ENCODE measurements at regions not wholly inside any gene's neighbourhood (a gene's known extent, or its start where the extent isn't known, plus 50 kb on each side); places are given as distances from the start of the nearest gene placed in this dataset.

GRCh38 chr17:73806768-73807167 is 162.5 kb upstream of the SDK2 start:
- H3K27ac ChIP-seq (ENCODE audit: low read length, poor library complexity, severe bottlenecking): no peak overlapping the region
- H3K27me3 ChIP-seq (ENCODE audit: control insufficient read depth in 1 of 2, insufficient read depth in 1 of 2, low read length in 2 of 2): peaks cover 0 to 37% of the 10 kb centered on the region in 2 experiments
- H3K36me3 ChIP-seq (ENCODE audit: control insufficient read depth in 1 of 2, insufficient read depth in 2 of 2, low read depth in 1 of 2, low read length in 2 of 2): no peaks in the 10 kb centered on the region
- WGBS: 100% methylated on average over 1 of the region's 1 CpG
- no peaks in the 10 kb centered on the region for H3K4me1 ChIP-seq (ENCODE audit: control insufficient read depth, insufficient read depth, low read depth, low read length)
- no peak for DNase-seq
- H3K4ac ChIP-seq (ENCODE audit: low read depth in 1 of 2, low read length in 2 of 2): no peak overlapping the region
- no peak overlapping the region for H4K8ac ChIP-seq (ENCODE audit: low read length)
- H3K79me1 ChIP-seq (replicated peaks; ENCODE audit: low read length, poor library complexity, severe bottlenecking): no peaks in the 10 kb centered on the region
- no peak overlapping the region for H2BK5ac ChIP-seq (ENCODE audit: low read depth, low read length, poor library complexity, severe bottlenecking)
- no peak overlapping the region for H3K14ac ChIP-seq (ENCODE audit: low read length in 2 of 2)
- no peak overlapping the region for H4K91ac ChIP-seq (ENCODE audit: low read length)
- H2AK5ac ChIP-seq (ENCODE audit: low read length, severe bottlenecking): no peak overlapping the region
- no peak overlapping the region for H2BK12ac ChIP-seq (ENCODE audit: low read length in 2 of 2)
- H3K9me3 ChIP-seq (ENCODE audit: control insufficient read depth, low read length): peaks cover 21% of the 10 kb centered on the region
- H2BK15ac ChIP-seq (ENCODE audit: low read depth, poor library complexity, severe bottlenecking): no peak overlapping the region
- H3K23ac ChIP-seq (ENCODE audit: low read length in 2 of 2): no peak overlapping the region
- H2BK120ac ChIP-seq (ENCODE audit: low read depth, low read length): no peak overlapping the region
- H3K4me2 ChIP-seq (ENCODE audit: low read length, poor library complexity, severe bottlenecking): no peak overlapping the region
- no peak overlapping the region for H3K9ac ChIP-seq (ENCODE audit: low read length)
- H3K18ac ChIP-seq (ENCODE audit: low read depth in 1 of 2, low read length in 2 of 2): no peak overlapping the region
- H2AFZ ChIP-seq (ENCODE audit: low read depth, low read length): no peak overlapping the region
- H3K4me3 ChIP-seq (ENCODE audit: insufficient read depth in 1 of 2, low read depth in 1 of 2, low read length in 2 of 2): no peak overlapping the region

GRCh38 chr17:73813201-73813600 is 169.0 kb upstream of the SDK2 start:
- H4K8ac ChIP-seq (ENCODE audit: low read length): no peak overlapping the region
- H2BK5ac ChIP-seq (ENCODE audit: low read depth, low read length, poor library complexity, severe bottlenecking): no peak overlapping the region
- WGBS: 93% methylated on average over 5 of the region's 5 CpGs

DNA sequence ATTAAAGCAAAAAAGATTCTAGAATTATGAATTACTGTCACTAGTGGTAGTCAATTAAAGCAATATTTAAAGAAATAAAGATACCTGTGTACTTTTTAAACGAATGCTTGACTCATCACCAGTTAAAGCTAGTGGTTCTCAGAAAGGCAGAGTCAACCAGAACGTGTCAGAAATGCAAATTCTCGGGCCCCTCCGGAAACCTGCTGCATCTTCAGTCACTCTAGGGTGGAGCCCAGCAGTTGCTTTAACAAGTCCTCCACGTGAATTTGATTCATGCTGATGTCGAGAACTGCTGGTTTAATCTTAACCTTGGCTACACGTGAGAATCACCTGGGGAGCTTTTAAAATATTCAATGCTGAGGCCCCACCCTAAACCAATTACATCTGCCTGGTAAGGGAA is 169.8 kb upstream of the SDK2 start:
- Histone ChIP-seq H2BK15ac (ENCODE audit: low read depth, poor library complexity, severe bottlenecking) (no peak overlapping the region), H3K4ac (ENCODE audit: low read depth in 1 of 2, low read length in 2 of 2) (no peak overlapping the region), H4K8ac (ENCODE audit: low read length) (no peak overlapping the region), H3K4me1 (ENCODE audit: control insufficient read depth, insufficient read depth, low read depth, low read length) (no peaks in the 10 kb centered on the region), H2AFZ (ENCODE audit: low read depth, low read length) (no peak overlapping the region), H4K91ac (ENCODE audit: low read length) (no peak overlapping the region), H3K18ac (ENCODE audit: low read depth in 1 of 2, low read length in 2 of 2) (no peak overlapping the region), H3K36me3 (ENCODE audit: control insufficient read depth in 1 of 2, insufficient read depth in 2 of 2, low read depth in 1 of 2, low read length in 2 of 2) (no peaks in the 10 kb centered on the region), H2BK120ac (ENCODE audit: low read depth, low read length) (no peak overlapping the region), H3K79me1 (replicated peaks; ENCODE audit: low read length, poor library complexity, severe bottlenecking) (no peaks in the 10 kb centered on the region), H3K4me3 (ENCODE audit: insufficient read depth in 1 of 2, low read depth in 1 of 2, low read length in 2 of 2) (no peak overlapping the region), H2AK5ac (ENCODE audit: low read length, severe bottlenecking) (no peak overlapping the region), H3K23ac (ENCODE audit: low read length in 2 of 2) (no peak overlapping the region), H3K27ac (ENCODE audit: low read length, poor library complexity, severe bottlenecking) (no peak overlapping the region), H3K4me2 (ENCODE audit: low read length, poor library complexity, severe bottlenecking) (no peak overlapping the region), H3K27me3 (ENCODE audit: control insufficient read depth in 1 of 2, insufficient read depth in 1 of 2, low read length in 2 of 2) (peaks cover 0 to 27% of the 10 kb centered on the region in 2 experiments), H2BK12ac (ENCODE audit: low read length in 2 of 2) (no peak overlapping the region), H3K9ac (ENCODE audit: low read length) (no peak overlapping the region), H3K9me3 (ENCODE audit: control insufficient read depth, low read length) (no peaks in the 10 kb centered on the region), H3K14ac (ENCODE audit: low read length in 2 of 2) (no peak overlapping the region), H2BK5ac (ENCODE audit: low read depth, low read length, poor library complexity, severe bottlenecking) (no peak overlapping the region)
- no peak for DNase-seq
- WGBS: 29% methylated on average over 6 of the region's 7 CpGs

More at GRCh38 chr17:73813201-73813600, 169.0 kb upstream of the SDK2 start:
- H3K36me3 ChIP-seq (ENCODE audit: control insufficient read depth in 1 of 2, insufficient read depth in 2 of 2, low read depth in 1 of 2, low read length in 2 of 2): no peaks in the 10 kb centered on the region
- H2BK12ac ChIP-seq (ENCODE audit: low read length in 2 of 2): no peak overlapping the region
- no peak overlapping the region for H3K4ac ChIP-seq (ENCODE audit: low read depth in 1 of 2, low read length in 2 of 2)
- no peaks in the 10 kb centered on the region for H3K79me1 ChIP-seq (replicated peaks; ENCODE audit: low read length, poor library complexity, severe bottlenecking)
- H2AK5ac ChIP-seq (ENCODE audit: low read length, severe bottlenecking): no peak overlapping the region
- no peak overlapping the region for H3K14ac ChIP-seq (ENCODE audit: low read length in 2 of 2)
- H3K4me3 ChIP-seq (ENCODE audit: insufficient read depth in 1 of 2, low read depth in 1 of 2, low read length in 2 of 2): no peak overlapping the region
- H3K27ac ChIP-seq (ENCODE audit: low read length, poor library complexity, severe bottlenecking): no peak overlapping the region
- no peak overlapping the region for H2BK15ac ChIP-seq (ENCODE audit: low read depth, poor library complexity, severe bottlenecking)
- peaks cover 0 to 27% of the 10 kb centered on the region in 2 experiments for H3K27me3 ChIP-seq (ENCODE audit: control insufficient read depth in 1 of 2, insufficient read depth in 1 of 2, low read length in 2 of 2)
- no peaks in the 10 kb centered on the region for H3K4me1 ChIP-seq (ENCODE audit: control insufficient read depth, insufficient read depth, low read depth, low read length)
- H3K23ac ChIP-seq (ENCODE audit: low read length in 2 of 2): no peak overlapping the region
- no peak overlapping the region for H3K18ac ChIP-seq (ENCODE audit: low read depth in 1 of 2, low read length in 2 of 2)
- H4K91ac ChIP-seq (ENCODE audit: low read length): no peak overlapping the region
- H2AFZ ChIP-seq (ENCODE audit: low read depth, low read length): no peak overlapping the region
- H3K9me3 ChIP-seq (ENCODE audit: control insufficient read depth, low read length): no peaks in the 10 kb centered on the region
- H3K9ac ChIP-seq (ENCODE audit: low read length): no peak overlapping the region
- no peak overlapping the region for H2BK120ac ChIP-seq (ENCODE audit: low read depth, low read length)
- H3K4me2 ChIP-seq (ENCODE audit: low read length, poor library complexity, severe bottlenecking): no peak overlapping the region
- DNase-seq: no peak

DNA sequence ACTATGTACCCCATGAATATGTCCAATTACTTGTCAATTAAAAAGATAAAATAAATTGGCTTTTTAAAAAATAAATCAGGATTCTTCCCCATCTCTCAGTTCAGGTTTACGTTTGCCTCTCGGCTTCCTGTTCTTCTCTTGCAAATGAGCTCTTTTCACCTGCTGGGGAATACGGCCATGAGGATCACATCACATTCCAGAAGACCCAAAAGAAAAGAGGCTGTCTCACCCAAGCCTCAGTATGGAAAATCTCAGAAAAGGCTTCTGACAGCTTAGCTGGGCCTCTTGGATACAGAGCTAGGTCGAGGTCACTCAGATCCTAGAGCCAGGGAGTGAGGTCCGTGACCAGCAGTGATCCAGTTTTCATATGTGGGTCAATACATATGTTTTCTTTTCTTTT is 171.2 kb upstream of the SDK2 start:
- H2AK5ac ChIP-seq (ENCODE audit: low read length, severe bottlenecking): no peak overlapping the region
- no peak overlapping the region for H3K18ac ChIP-seq (ENCODE audit: low read depth in 1 of 2, low read length in 2 of 2)
- H3K14ac ChIP-seq (ENCODE audit: low read length in 2 of 2): no peak overlapping the region
- H2BK12ac ChIP-seq (ENCODE audit: low read length in 2 of 2): no peak overlapping the region
- H3K9me3 ChIP-seq (ENCODE audit: control insufficient read depth, low read length): no peaks in the 10 kb centered on the region
- no peak overlapping the region for H2BK5ac ChIP-seq (ENCODE audit: low read depth, low read length, poor library complexity, severe bottlenecking)
- H3K4me3 ChIP-seq (ENCODE audit: insufficient read depth in 1 of 2, low read depth in 1 of 2, low read length in 2 of 2): no peak overlapping the region
- no peak for DNase-seq
- H3K23ac ChIP-seq (ENCODE audit: low read length in 2 of 2): no peak overlapping the region
- WGBS: 62% methylated on average over 5 of the region's 5 CpGs
- H4K8ac ChIP-seq (ENCODE audit: low read length): no peak overlapping the region
- no peak overlapping the region for H3K4ac ChIP-seq (ENCODE audit: low read depth in 1 of 2, low read length in 2 of 2)
- no peak overlapping the region for H3K4me2 ChIP-seq (ENCODE audit: low read length, poor library complexity, severe bottlenecking)
- H3K4me1 ChIP-seq (ENCODE audit: control insufficient read depth, insufficient read depth, low read depth, low read length): no peaks in the 10 kb centered on the region
- H3K9ac ChIP-seq (ENCODE audit: low read length): no peak overlapping the region
- no peak overlapping the region for H2BK120ac ChIP-seq (ENCODE audit: low read depth, low read length)
- H3K27ac ChIP-seq (ENCODE audit: low read length, poor library complexity, severe bottlenecking): no peak overlapping the region
- H2AFZ ChIP-seq (ENCODE audit: low read depth, low read length): no peak overlapping the region
- no peak overlapping the region for H4K91ac ChIP-seq (ENCODE audit: low read length)
- H3K27me3 ChIP-seq (ENCODE audit: control insufficient read depth in 1 of 2, insufficient read depth in 1 of 2, low read length in 2 of 2): peaks cover 0 to 27% of the 10 kb centered on the region in 2 experiments
- no peaks in the 10 kb centered on the region for H3K79me1 ChIP-seq (replicated peaks; ENCODE audit: low read length, poor library complexity, severe bottlenecking)
- no peaks in the 10 kb centered on the region for H3K36me3 ChIP-seq (ENCODE audit: control insufficient read depth in 1 of 2, insufficient read depth in 2 of 2, low read depth in 1 of 2, low read length in 2 of 2)
- H2BK15ac ChIP-seq (ENCODE audit: low read depth, poor library complexity, severe bottlenecking): no peak overlapping the region

All from mesenchymal stem cell (in vitro differentiated cells and primary cell).